RPMI8226 (cell line): ENCODE measurements at regions not wholly inside any gene's neighbourhood (a gene's known extent, or its start where the extent isn't known, plus 50 kb on each side); places are given as distances from the start of the nearest gene placed in this dataset.
"Not testable (repeated sequence)": the region's sequence is repeated elsewhere in the genome, so short reads cannot be mapped to it uniquely, and the experiment has no call there.

Experiments
- DNase-seq: peaks from one replicate; pipeline ENCODE4 v3.0.0-alpha.2; 2015

DNA sequence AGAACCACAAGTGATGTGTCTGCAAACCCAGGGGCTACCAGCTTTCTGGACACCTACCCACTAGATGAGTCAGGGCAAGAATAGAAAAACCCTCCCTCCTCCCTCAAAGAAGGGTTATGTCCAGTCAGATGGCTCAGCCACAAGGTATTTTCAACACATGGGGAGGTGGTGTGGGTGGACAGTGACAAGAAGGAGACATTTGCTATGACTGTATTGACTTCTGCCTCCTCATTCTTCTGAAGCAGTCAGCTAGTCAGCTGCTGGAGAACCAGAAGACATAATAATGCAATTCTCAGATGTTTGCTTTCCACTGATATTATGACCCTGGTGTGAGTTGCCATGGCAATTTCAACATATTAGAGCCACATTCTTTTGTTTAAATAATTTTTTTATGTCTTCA, 66.7 kb upstream of the GOLGA8B start:
- DNase-seq, result no peak

GRCh38 chr15:34648294-34648631, 64.8 kb upstream of the GOLGA8B start:
- DNase-seq, result no peak

- DNase-seq, result peak; percentile 26
Observed at GRCh38 chr15:34647569-34648293, 64.3 kb upstream of the GOLGA8B start.

- no peak for DNase-seq
Observed at GRCh38 chr15:34646918-34647317, 63.5 kb upstream of the GOLGA8B start.

DNA sequence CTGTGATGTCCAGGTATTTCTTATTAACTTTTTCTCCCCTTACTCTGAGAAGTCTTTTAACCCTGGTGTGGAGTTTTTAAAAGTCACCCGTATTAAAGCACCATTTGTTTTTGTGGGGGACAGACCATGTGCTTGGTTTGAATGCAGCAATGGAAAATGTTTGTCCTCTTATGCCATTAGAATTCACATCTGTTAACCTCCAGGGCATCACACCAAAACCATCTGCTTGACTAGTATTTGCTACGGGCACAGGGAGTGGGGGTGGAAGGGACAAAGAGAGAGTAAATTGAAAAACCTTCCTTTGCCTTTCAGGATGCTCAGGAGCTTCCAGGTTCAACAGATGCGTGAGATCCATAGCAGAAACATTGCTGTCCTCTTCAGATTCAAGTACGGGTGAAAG, 61.4 kb upstream of the GOLGA8B start:
- no peak for DNase-seq

GRCh38 chr15:34644061-34644460, 60.6 kb upstream of the GOLGA8B start:
- DNase-seq, result no peak

- DNase-seq, result no peak
Observed at GRCh38 chr15:34642247-34642646, 58.8 kb upstream of the GOLGA8B start.

DNA sequence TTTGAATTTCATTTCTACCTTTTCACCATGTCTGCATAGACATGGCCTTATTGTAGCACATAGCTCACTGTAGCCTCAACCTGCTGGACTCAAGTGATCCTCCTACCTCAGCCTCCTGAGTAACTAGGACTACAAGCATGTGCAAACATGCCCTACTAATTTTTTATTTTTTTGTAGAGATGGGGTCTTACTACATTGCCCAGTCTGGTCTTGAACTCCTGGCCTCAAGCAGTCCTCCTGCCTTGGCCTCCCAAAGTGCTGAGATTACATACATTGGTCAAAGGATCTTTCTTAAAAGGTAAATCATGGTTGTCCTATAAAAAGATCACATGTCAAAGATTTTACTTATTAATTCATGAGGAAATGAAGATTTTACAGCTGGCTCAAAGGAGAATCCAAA, 57.2 kb upstream of the GOLGA8B start:
- DNase-seq, result no peak

GRCh38 chr15:34637305-34637704, 53.9 kb upstream of the GOLGA8B start:
- no peak for DNase-seq

DNA sequence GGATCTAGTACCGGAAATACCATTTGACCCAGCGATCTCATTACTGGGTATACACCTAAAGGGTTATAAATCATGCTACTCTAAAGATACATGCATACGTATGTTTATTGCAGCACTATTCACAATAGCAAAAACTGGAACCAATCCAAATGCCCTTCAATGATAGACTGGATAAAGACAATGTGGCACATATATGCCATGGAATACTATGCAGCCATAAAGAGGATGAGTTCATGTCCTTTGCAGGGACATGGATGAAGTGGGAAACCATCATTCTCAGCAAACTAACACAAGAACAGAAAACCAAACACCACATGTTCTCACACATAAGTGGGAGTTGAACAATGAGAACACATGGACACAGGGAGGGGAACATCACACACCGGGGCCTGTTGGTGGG, 50.2 kb upstream of the GOLGA8B start:
- not testable (repeated sequence) for DNase-seq
